ENCODE measurements at regions not wholly inside any gene's neighbourhood (a gene's known extent, or its start where the extent isn't known, plus 50 kb on each side); places are given as distances from the start of the nearest gene placed in this dataset.

- dilution Hi-C loops (cut with MboI; ENCODE audit: extremely low pct_ligation_motif_present, low sequenced_read_pairs) (no loop called here), intact Hi-C loops (cut with micrococcal nuclease) (no loop called here)
- Histone ChIP-seq H3K27ac (ENCODE audit: insufficient read depth, low read depth, low read length) (no peak overlapping the region), H3K36me3 (ENCODE audit: control insufficient read depth in 2 of 2, extremely low read depth in 1 of 2, insufficient read depth in 2 of 2, low read length in 2 of 2) (no peaks in the 10 kb centered on the region), H3K9ac (replicated peaks; ENCODE audit: extremely low read depth, insufficient read depth, low read length) (no peak overlapping the region), H3K79me2 (ENCODE audit: control insufficient read depth, insufficient read depth, low read length) (no peaks in the 10 kb centered on the region), H2AFZ (ENCODE audit: low read depth, low read length) (no peak overlapping the region), H3K9me3 (replicated peaks; ENCODE audit: control insufficient read depth, insufficient read depth, low read length) (no peaks in the 10 kb centered on the region), H4K20me1 (replicated peaks; ENCODE audit: control insufficient read depth, extremely low read depth, insufficient read depth, low read length) (no peaks in the 10 kb centered on the region), H3K4me1 (ENCODE audit: control insufficient read depth, extremely low read depth, insufficient read depth, low read length) (no peaks in the 10 kb centered on the region), H3K27me3 (ENCODE audit: control insufficient read depth in 2 of 2, insufficient read depth in 2 of 2, low read length in 2 of 2) (no peaks in the 10 kb centered on the region), H3K4me2 (ENCODE audit: insufficient read depth, low read length) (no peak overlapping the region), H3K4me3 (replicated peaks in 1 of 3; ENCODE audit: insufficient read depth in 1 of 3, low read depth in 1 of 3, low read length in 3 of 3) (no peak overlapping the region), H3K9me1 (replicated peaks; ENCODE audit: control insufficient read depth, extremely low read depth, insufficient read depth, low read length) (no peaks in the 10 kb centered on the region)
- DNase-seq (ENCODE audit: low read depth, low spot score), result no peak
- TF ChIP-seq, protein P1, sequence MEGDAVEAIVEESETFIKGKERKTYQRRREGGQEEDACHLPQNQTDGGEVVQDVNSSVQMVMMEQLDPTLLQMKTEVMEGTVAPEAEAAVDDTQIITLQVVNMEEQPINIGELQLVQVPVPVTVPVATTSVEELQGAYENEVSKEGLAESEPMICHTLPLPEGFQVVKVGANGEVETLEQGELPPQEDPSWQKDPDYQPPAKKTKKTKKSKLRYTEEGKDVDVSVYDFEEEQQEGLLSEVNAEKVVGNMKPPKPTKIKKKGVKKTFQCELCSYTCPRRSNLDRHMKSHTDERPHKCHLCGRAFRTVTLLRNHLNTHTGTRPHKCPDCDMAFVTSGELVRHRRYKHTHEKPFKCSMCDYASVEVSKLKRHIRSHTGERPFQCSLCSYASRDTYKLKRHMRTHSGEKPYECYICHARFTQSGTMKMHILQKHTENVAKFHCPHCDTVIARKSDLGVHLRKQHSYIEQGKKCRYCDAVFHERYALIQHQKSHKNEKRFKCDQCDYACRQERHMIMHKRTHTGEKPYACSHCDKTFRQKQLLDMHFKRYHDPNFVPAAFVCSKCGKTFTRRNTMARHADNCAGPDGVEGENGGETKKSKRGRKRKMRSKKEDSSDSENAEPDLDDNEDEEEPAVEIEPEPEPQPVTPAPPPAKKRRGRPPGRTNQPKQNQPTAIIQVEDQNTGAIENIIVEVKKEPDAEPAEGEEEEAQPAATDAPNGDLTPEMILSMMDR (IDR thresholded peaks at IDR 0.05; ENCODE audit: extremely low read depth in 1 of 2, insufficient read depth in 1 of 2, low read depth in 1 of 2, low read length in 2 of 2), result no peak
- TF ChIP-seq GATA2 (IDR thresholded peaks at IDR 0.05; ENCODE audit: insufficient read depth, insufficient read length, low read depth, low read length) (no peak), JUN (IDR thresholded peaks at IDR 0.05; ENCODE audit: borderline replicate concordance, insufficient read depth, insufficient read length, low read depth) (no peak), FOS (IDR thresholded peaks at IDR 0.05; ENCODE audit: borderline replicate concordance, insufficient read depth, low read length) (no peak), EZH2 (IDR thresholded peaks at IDR 0.05; ENCODE audit: borderline replicate concordance, low read depth, low read length, severe bottlenecking) (no peak), MYC (IDR thresholded peaks at IDR 0.05; ENCODE audit: low read depth, low read length) (no peak), POLR2AphosphoS5 (IDR thresholded peaks at IDR 0.05; ENCODE audit: insufficient read depth, low read depth, low read length) (no peak), POLR2A (IDR thresholded peaks at IDR 0.05; ENCODE audit: low read depth, low read length) (no peak)
- TF ChIP-seq, protein P2, sequence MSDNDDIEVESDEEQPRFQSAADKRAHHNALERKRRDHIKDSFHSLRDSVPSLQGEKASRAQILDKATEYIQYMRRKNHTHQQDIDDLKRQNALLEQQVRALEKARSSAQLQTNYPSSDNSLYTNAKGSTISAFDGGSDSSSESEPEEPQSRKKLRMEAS (IDR thresholded peaks at IDR 0.05; ENCODE audit: insufficient read depth, insufficient read length), result no peak
- no peak for FAIRE-seq
- ChIA-PET POLR2A (no interaction called here), CTCF (no interaction called here)
- BruUV-seq (replicated peaks), result no TSS peak
Measured at GRCh38 chr9:87108661-87109060, 161.4 kb upstream of the GAS1 start.

Data from endothelial cell of umbilical vein (primary cell).